Activated CD8-positive, alpha-beta memory T cell treated with anti-CD3 and anti-CD28 coated beads, Interleukin-2, amount 50 U/mL, for 48 hours (primary cell): ENCODE measurements at regions not wholly inside any gene's neighbourhood (a gene's known extent, or its start where the extent isn't known, plus 50 kb on each side); places are given as distances from the start of the nearest gene placed in this dataset.
"Not testable (repeated sequence)": the region's sequence is repeated elsewhere in the genome, so short reads cannot be mapped to it uniquely, and the experiment has no call there.

Source experiments
- DNase-seq: peaks from one replicate; pipeline ENCODE4 v3.0.0-alpha.2; 2020

GRCh38 chr6:56739836-56740815 lies 97.4 kb upstream of the DST start:
- DNase-seq = no peak

- DNase-seq = no peak
These were observed 94.1 kb upstream of the DST start for GRCh38 chr6:56736804-56737203.

- DNase-seq = no peak
These were observed 91.6 kb upstream of the DST start for GRCh38 chr6:56734335-56734734.

GRCh38 chr6:56733211-56733697 lies 90.6 kb upstream of the DST start:
- no peak for DNase-seq

GRCh38 chr6:56732517-56732916 lies 89.8 kb upstream of the DST start:
- no peak for DNase-seq

- no peak for DNase-seq
These were observed 88.2 kb upstream of the DST start for GRCh38 chr6:56730663-56731529.

GRCh38 chr6:56729719-56730118 lies 87.0 kb upstream of the DST start:
- no peak for DNase-seq

GRCh38 chr6:56729166-56729565 lies 86.5 kb upstream of the DST start:
- not testable (repeated sequence) for DNase-seq

GRCh38 chr6:56727097-56727850 lies 84.6 kb upstream of the DST start:
- DNase-seq = no peak

- DNase-seq = no peak
These were observed 82.6 kb upstream of the DST start for GRCh38 chr6:56725254-56725653.

GRCh38 chr6:56724455-56724854 lies 81.8 kb upstream of the DST start:
- DNase-seq = no peak

GRCh38 chr6:56720882-56721281 lies 78.2 kb upstream of the DST start:
- DNase-seq = no peak

- DNase-seq = not testable (repeated sequence)
These were observed 77.5 kb upstream of the DST start for GRCh38 chr6:56720202-56720601.

GRCh38 chr6:56719315-56720058 lies 76.8 kb upstream of the DST start:
- not testable (repeated sequence) for DNase-seq

- no peak for DNase-seq
These were observed 75.5 kb upstream of the DST start for GRCh38 chr6:56718236-56718635.

- no peak for DNase-seq
These were observed 73.5 kb upstream of the DST start for GRCh38 chr6:56716229-56716628.

GRCh38 chr6:56715741-56716140 lies 73.1 kb upstream of the DST start:
- DNase-seq = no peak

- no peak for DNase-seq
These were observed 72.3 kb upstream of the DST start for GRCh38 chr6:56714982-56715456.

GRCh38 chr6:56714273-56714672 lies 71.6 kb upstream of the DST start:
- no peak for DNase-seq

- no peak for DNase-seq
These were observed 70.6 kb upstream of the DST start for GRCh38 chr6:56713254-56713672.

GRCh38 chr6:56710967-56711366 lies 68.3 kb upstream of the DST start:
- no peak for DNase-seq

- no peak for DNase-seq
These were observed 67.0 kb upstream of the DST start for GRCh38 chr6:56709650-56710049.
